ENCODE measurements at regions not wholly inside any gene's neighbourhood (a gene's known extent, or its start where the extent isn't known, plus 50 kb on each side); places are given as distances from the start of the nearest gene placed in this dataset.

DNA sequence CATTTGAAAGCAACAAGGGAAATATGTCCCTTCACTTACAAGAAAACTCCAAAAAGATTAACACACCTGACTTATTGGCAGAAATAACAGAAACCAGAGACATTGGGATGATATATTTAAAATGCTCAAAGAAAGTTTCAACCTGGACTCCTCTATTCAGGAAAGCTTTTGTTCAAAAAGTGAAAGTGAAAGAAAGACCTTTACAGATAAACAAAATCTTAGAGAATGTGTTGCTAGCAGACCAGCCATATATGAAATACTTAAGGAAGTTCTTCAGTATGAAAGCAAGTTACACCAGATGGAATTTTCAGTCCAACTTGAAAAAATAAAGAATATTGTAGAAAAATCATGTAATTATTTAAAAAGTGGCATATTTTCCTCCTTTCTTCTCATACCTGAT lies 1075.1 kb downstream of the NR2F1-AS1 start:
- BruUV-seq (replicated peaks): no TSS peak
- POLR2A ChIA-PET: no interaction called here
- peak overlapping the region; percentile 69 for H3K27ac ChIP-seq (ENCODE audit: low read length)

DNA sequence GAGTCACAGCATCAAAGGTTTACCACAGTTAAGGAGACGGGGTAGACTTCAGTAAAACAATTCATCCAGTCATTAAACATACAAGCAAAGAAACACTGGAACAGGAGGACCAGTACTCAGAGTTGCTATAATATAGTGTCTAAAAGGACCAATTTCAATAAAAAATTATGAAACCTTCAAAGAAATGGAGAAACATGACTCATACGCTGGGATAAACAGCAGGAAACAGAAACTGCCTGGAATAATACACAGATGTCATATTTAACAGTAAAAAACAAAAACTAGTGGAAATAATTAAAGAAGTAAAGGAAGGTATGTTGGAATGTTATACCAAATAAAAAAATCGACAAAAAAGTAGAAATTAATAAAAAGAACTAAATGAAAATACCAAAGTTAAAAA lies 1075.9 kb downstream of the NR2F1-AS1 start:
- DNase-seq (ENCODE audit: low read depth, low spot score): no peak
- CTCF ChIA-PET: no interaction called here

More for the DNA sequence above, 1075.1 kb downstream of the NR2F1-AS1 start:
- TF ChIP-seq SIN3A (IDR thresholded peaks at IDR 0.05; ENCODE audit: borderline replicate concordance, insufficient read depth, low read depth, low read length): no peak
- TF ChIP-seq, protein P1, sequence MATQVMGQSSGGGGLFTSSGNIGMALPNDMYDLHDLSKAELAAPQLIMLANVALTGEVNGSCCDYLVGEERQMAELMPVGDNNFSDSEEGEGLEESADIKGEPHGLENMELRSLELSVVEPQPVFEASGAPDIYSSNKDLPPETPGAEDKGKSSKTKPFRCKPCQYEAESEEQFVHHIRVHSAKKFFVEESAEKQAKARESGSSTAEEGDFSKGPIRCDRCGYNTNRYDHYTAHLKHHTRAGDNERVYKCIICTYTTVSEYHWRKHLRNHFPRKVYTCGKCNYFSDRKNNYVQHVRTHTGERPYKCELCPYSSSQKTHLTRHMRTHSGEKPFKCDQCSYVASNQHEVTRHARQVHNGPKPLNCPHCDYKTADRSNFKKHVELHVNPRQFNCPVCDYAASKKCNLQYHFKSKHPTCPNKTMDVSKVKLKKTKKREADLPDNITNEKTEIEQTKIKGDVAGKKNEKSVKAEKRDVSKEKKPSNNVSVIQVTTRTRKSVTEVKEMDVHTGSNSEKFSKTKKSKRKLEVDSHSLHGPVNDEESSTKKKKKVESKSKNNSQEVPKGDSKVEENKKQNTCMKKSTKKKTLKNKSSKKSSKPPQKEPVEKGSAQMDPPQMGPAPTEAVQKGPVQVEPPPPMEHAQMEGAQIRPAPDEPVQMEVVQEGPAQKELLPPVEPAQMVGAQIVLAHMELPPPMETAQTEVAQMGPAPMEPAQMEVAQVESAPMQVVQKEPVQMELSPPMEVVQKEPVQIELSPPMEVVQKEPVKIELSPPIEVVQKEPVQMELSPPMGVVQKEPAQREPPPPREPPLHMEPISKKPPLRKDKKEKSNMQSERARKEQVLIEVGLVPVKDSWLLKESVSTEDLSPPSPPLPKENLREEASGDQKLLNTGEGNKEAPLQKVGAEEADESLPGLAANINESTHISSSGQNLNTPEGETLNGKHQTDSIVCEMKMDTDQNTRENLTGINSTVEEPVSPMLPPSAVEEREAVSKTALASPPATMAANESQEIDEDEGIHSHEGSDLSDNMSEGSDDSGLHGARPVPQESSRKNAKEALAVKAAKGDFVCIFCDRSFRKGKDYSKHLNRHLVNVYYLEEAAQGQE (IDR thresholded peaks at IDR 0.05; ENCODE audit: insufficient read depth in 1 of 2, low read depth in 2 of 2, low read length in 1 of 2): no peak
- no peak for TF ChIP-seq TCF7L2 (IDR thresholded peaks at IDR 0.05; ENCODE audit: low read depth, low read length)
- TF ChIP-seq, protein P2, sequence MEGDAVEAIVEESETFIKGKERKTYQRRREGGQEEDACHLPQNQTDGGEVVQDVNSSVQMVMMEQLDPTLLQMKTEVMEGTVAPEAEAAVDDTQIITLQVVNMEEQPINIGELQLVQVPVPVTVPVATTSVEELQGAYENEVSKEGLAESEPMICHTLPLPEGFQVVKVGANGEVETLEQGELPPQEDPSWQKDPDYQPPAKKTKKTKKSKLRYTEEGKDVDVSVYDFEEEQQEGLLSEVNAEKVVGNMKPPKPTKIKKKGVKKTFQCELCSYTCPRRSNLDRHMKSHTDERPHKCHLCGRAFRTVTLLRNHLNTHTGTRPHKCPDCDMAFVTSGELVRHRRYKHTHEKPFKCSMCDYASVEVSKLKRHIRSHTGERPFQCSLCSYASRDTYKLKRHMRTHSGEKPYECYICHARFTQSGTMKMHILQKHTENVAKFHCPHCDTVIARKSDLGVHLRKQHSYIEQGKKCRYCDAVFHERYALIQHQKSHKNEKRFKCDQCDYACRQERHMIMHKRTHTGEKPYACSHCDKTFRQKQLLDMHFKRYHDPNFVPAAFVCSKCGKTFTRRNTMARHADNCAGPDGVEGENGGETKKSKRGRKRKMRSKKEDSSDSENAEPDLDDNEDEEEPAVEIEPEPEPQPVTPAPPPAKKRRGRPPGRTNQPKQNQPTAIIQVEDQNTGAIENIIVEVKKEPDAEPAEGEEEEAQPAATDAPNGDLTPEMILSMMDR (IDR thresholded peaks at IDR 0.05): no peak
- intact Hi-C loops (cut with micrococcal nuclease; ENCODE audit: unreplicated experiment) (no loop called here), in situ Hi-C loops (cut with HindIII; ENCODE audit: low pct_unique_long_range_greater_than_20kb, low sequenced_read_pairs) (no loop called here)
- ATAC-seq (no peak), DNase-seq (ENCODE audit: low read depth, low spot score) (no peak)
- Histone ChIP-seq H3K4me1 (ENCODE audit: control insufficient read depth, insufficient read depth, low read length) (no peaks in the 10 kb centered on the region; the same call in 1 of the 2 replicates), H3K36me3 (ENCODE audit: control insufficient read depth, insufficient read depth, low read length) (no peaks in the 10 kb centered on the region), H3K9me3 (ENCODE audit: control insufficient read depth, insufficient read depth, low read depth, low read length) (no peaks in the 10 kb centered on the region; the same call in 1 of the 2 replicates), H3K4me3 (ENCODE audit: low read depth in 2 of 2, low read length in 2 of 2) (no peak overlapping the region), H3K27me3 (ENCODE audit: control insufficient read depth, insufficient read depth, low read length) (no peaks in the 10 kb centered on the region)
- CTCF ChIA-PET: no interaction called here

More for the DNA sequence above, 1075.9 kb downstream of the NR2F1-AS1 start:
- H3K27ac ChIP-seq (ENCODE audit: low read length): peak overlapping the region; percentile 69; the same call in 1 of the 2 replicates
- intact Hi-C loops (cut with micrococcal nuclease; ENCODE audit: unreplicated experiment) (no loop called here), in situ Hi-C loops (cut with HindIII; ENCODE audit: low pct_unique_long_range_greater_than_20kb, low sequenced_read_pairs) (no loop called here)
- H3K27me3 ChIP-seq (ENCODE audit: control insufficient read depth, insufficient read depth, low read length): no peaks in the 10 kb centered on the region
- no TSS peak for BruUV-seq (replicated peaks)
- no peaks in the 10 kb centered on the region; the same call in 1 of the 2 replicates for H3K9me3 ChIP-seq (ENCODE audit: control insufficient read depth, insufficient read depth, low read depth, low read length)
- no peak for ATAC-seq
- TF ChIP-seq, protein P1 (IDR thresholded peaks at IDR 0.05; ENCODE audit: insufficient read depth in 1 of 2, low read depth in 2 of 2, low read length in 1 of 2): no peak
- TF ChIP-seq TCF7L2 (IDR thresholded peaks at IDR 0.05; ENCODE audit: low read depth, low read length) (no peak), POLR2AphosphoS5 (IDR thresholded peaks at IDR 0.05; ENCODE audit: low read depth, low read length) (no peak)
- TF ChIP-seq, protein P2 (IDR thresholded peaks at IDR 0.05): no peak
- POLR2A ChIA-PET: no interaction called here
- no peaks in the 10 kb centered on the region; the same call in 1 of the 2 replicates for H3K4me1 ChIP-seq (ENCODE audit: control insufficient read depth, insufficient read depth, low read length)
- no peak overlapping the region for H3K4me3 ChIP-seq (ENCODE audit: low read depth in 2 of 2, low read length in 2 of 2)
- H3K36me3 ChIP-seq (ENCODE audit: control insufficient read depth, insufficient read depth, low read length): no peaks in the 10 kb centered on the region
